Bronchial epithelial cell (primary cell): ENCODE measurements at regions not wholly inside any gene's neighbourhood (a gene's known extent, or its start where the extent isn't known, plus 50 kb on each side); places are given as distances from the start of the nearest gene placed in this dataset.

Experiments used
- DNase-seq: peaks from one replicate; pipeline ENCODE4 v3.0.0-alpha.2; 2010; ENCODE audit warnings: low read depth
- FAIRE-seq: peaks from 2 replicates; lab custom pipeline; 2011; peaks lifted over from hg19 to GRCh38; lab: Jason Lieb, UNC
- H3K27me3 ChIP-seq: 2 replicates; pipeline ENCODE4 v1.5.1; 2011; ENCODE audit warnings: low read length; ENCODE audit not compliant: control insufficient read depth, insufficient read depth
- H3K36me3 ChIP-seq: 2 replicates; pipeline ENCODE4 v1.5.1; 2011; ENCODE audit warnings: low read length; ENCODE audit not compliant: control insufficient read depth, insufficient read depth
- H3K4me3 ChIP-seq: 2 replicates; pipeline ENCODE4 v1.5.1; 2011; ENCODE audit warnings: mild to moderate bottlenecking, low read depth, low read length, control low read depth
- CTCF ChIP-seq: IDR thresholded peaks from 2 replicates; pipeline ENCODE4 v1.5.1; 2011; ENCODE audit warnings: mild to moderate bottlenecking, moderate library complexity, low read length, control low read depth, inconsistent platforms; ENCODE audit not compliant: insufficient read depth, severe bottlenecking

- no peak for TF ChIP-seq CTCF
- Histone ChIP-seq H3K36me3 (no peaks in the 10 kb centered on the region), H3K4me3 (no peak overlapping the region), H3K27me3 (no peaks in the 10 kb centered on the region)
- DNase-seq (peak; percentile 14), FAIRE-seq (no peak)
Measured at GRCh38 chr3:117893638-117894037, 1141.0 kb downstream of the IGSF11 start.

- Histone ChIP-seq H3K36me3 (no peaks in the 10 kb centered on the region), H3K4me3 (no peak overlapping the region), H3K27me3 (no peaks in the 10 kb centered on the region)
- FAIRE-seq, result no peak
- TF ChIP-seq CTCF, result peak; percentile 33
- peak; percentile 40 for DNase-seq
Measured at GRCh38 chr3:117898722-117899522, 1135.7 kb downstream of the IGSF11 start.

GRCh38 chr3:117903226-117903625 is 1131.4 kb downstream of the IGSF11 start:
- DNase-seq, result no peak
- no peak for FAIRE-seq
- H3K27me3 ChIP-seq, result no peaks in the 10 kb centered on the region
- TF ChIP-seq CTCF, result no peak
- no peak overlapping the region for H3K4me3 ChIP-seq
- H3K36me3 ChIP-seq, result no peaks in the 10 kb centered on the region

GRCh38 chr3:117910820-117911521 is 1123.7 kb downstream of the IGSF11 start:
- TF ChIP-seq CTCF, result no peak
- DNase-seq, result no peak
- H3K27me3 ChIP-seq, result no peaks in the 10 kb centered on the region
- H3K4me3 ChIP-seq, result no peak overlapping the region
- no peak for FAIRE-seq
- H3K36me3 ChIP-seq, result no peaks in the 10 kb centered on the region

- no peak for TF ChIP-seq CTCF
- no peaks in the 10 kb centered on the region for H3K36me3 ChIP-seq
Measured at GRCh38 chr3:117912352-117912751, 1122.3 kb downstream of the IGSF11 start.

More at GRCh38 chr3:117912352-117912751, 1122.3 kb downstream of the IGSF11 start:
- Histone ChIP-seq H3K4me3 (no peak overlapping the region), H3K27me3 (no peaks in the 10 kb centered on the region)
- DNase-seq, result no peak
- no peak for FAIRE-seq
